HepG2 (cell line): ENCODE measurements at regions not wholly inside any gene's neighbourhood (a gene's known extent, or its start where the extent isn't known, plus 50 kb on each side); places are given as distances from the start of the nearest gene placed in this dataset.

Source experiments
- CHCHD3 ChIP-seq: sonication (generic); formaldehyde crosslinking; IDR thresholded peaks from 2 replicates; pipeline ENCODE4 v1.8.0; 2022; ENCODE audit warnings: mild to moderate bottlenecking, missing genetic modification reagents, moderate library complexity
- MEIS1 ChIP-seq: sonication (generic); formaldehyde crosslinking; IDR thresholded peaks from 2 replicates; pipeline ENCODE4 v1.9.0; 2021; ENCODE audit warnings: mild to moderate bottlenecking, missing genetic modification reagents, moderate library complexity, borderline replicate concordance
- SAP130 ChIP-seq: IDR thresholded peaks from 2 replicates; pipeline ENCODE4 v1.6.1; 2016; ENCODE audit warnings: low read depth
- ZFYVE20 ChIP-seq: sonication (generic); formaldehyde crosslinking; IDR thresholded peaks from 2 replicates; pipeline ENCODE4 v1.8.0; 2023; ENCODE audit warnings: low read depth, mild to moderate bottlenecking, moderate library complexity, missing genetic modification reagents, borderline replicate concordance
- ZNF350 ChIP-seq: sonication (generic); formaldehyde crosslinking; IDR thresholded peaks from 2 replicates; pipeline ENCODE4 v1.4.0; 2020; ENCODE audit warnings: mild to moderate bottlenecking, low read depth, missing genetic modification reagents, borderline replicate concordance
- ZNF629 ChIP-seq: sonication (generic); formaldehyde crosslinking; conservative IDR thresholded peaks from 2 replicates; pipeline ENCODE4 v1.5.0; 2020; ENCODE audit warnings: missing genetic modification reagents
- TF ChIP-seq, protein P1 (sequence below): sonication (generic); formaldehyde crosslinking; IDR thresholded peaks from 2 replicates; pipeline ENCODE4 v1.8.0; 2022; ENCODE audit warnings: missing genetic modification reagents, mild to moderate bottlenecking, inconsistent platforms, borderline replicate concordance
- TF ChIP-seq, protein P2 (sequence below): sonication (generic); formaldehyde crosslinking; IDR thresholded peaks from 2 replicates; pipeline ENCODE4 v1.4.0; 2020; ENCODE audit warnings: missing genetic modification reagents, mild to moderate bottlenecking, borderline replicate concordance
- TF ChIP-seq, protein P3 (sequence below): sonication (generic); formaldehyde crosslinking; IDR thresholded peaks from 2 replicates; pipeline ENCODE4 v1.5.1; 2020; ENCODE audit warnings: missing genetic modification reagents, mild to moderate bottlenecking, borderline replicate concordance
- TF ChIP-seq, protein P4 (sequence below), 2 experiments: IDR thresholded peaks; 2 replicates each; pipeline ENCODE4 v1.6.1; 2011 to 2012; ENCODE audit warnings: low read length in 2 of 2, borderline replicate concordance in 1 of 2, low read depth in 1 of 2, mild to moderate bottlenecking in 1 of 2, moderate library complexity in 1 of 2
- TF ChIP-seq, protein P5 (sequence below): sonication (generic); formaldehyde crosslinking; conservative IDR thresholded peaks from 2 replicates; pipeline ENCODE4 v1.4.0; 2020; ENCODE audit warnings: missing genetic modification reagents
- TF ChIP-seq, protein P6 (sequence below), 2 experiments: fragments of 450-650 bp in 1 of 2; sonication (generic) in 1 of 2; formaldehyde crosslinking; IDR thresholded peaks; 2 replicates each; pipeline versions ENCODE4 v1.5.0 to v1.8.0; 2020 to 2022; ENCODE audit warnings: mild to moderate bottlenecking in 1 of 2, missing genetic modification reagents in 1 of 2
- TF ChIP-seq, protein P7 (sequence below): sonication (generic); formaldehyde crosslinking; IDR thresholded peaks from 2 replicates; pipeline ENCODE4 v1.5.0; 2020; ENCODE audit warnings: missing genetic modification reagents, mild to moderate bottlenecking, borderline replicate concordance

DNA sequence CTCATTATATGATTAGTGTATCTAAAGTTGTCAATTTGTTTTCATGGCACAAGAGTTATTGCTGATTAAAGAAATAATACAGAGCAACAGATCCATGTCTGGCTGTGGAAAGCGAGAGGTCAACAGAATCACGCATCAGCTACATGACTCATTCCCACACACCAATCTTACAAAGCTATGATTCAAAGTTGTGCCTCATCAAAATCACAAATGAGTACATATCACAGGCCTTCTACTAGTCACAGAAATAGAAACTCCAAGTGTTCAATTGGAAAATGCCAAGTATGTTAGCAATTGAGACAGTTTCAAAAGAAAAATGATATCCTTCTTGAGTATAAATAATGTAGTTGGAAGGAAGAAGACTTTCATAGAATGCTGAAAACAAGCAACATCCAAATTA lies 57.8 kb upstream of the NKAIN2 start:
- TF ChIP-seq, protein P1, sequence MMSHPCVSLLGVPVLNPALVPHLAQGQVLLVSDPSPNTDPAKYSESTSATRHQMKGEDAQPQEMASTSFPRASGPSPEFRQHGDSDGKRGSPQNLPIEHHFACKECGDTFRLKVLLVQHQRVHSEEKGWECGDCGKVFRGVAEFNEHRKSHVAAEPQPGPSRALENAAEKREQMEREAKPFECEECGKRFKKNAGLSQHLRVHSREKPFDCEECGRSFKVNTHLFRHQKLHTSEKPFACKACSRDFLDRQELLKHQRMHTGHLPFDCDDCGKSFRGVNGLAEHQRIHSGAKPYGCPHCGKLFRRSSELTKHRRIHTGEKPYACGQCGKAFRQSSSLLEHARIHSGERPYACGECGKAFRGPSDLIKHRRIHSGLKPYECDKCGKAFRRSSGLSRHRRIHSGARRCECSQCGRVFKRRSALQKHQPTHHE, result no peak
- TF ChIP-seq, protein P2, sequence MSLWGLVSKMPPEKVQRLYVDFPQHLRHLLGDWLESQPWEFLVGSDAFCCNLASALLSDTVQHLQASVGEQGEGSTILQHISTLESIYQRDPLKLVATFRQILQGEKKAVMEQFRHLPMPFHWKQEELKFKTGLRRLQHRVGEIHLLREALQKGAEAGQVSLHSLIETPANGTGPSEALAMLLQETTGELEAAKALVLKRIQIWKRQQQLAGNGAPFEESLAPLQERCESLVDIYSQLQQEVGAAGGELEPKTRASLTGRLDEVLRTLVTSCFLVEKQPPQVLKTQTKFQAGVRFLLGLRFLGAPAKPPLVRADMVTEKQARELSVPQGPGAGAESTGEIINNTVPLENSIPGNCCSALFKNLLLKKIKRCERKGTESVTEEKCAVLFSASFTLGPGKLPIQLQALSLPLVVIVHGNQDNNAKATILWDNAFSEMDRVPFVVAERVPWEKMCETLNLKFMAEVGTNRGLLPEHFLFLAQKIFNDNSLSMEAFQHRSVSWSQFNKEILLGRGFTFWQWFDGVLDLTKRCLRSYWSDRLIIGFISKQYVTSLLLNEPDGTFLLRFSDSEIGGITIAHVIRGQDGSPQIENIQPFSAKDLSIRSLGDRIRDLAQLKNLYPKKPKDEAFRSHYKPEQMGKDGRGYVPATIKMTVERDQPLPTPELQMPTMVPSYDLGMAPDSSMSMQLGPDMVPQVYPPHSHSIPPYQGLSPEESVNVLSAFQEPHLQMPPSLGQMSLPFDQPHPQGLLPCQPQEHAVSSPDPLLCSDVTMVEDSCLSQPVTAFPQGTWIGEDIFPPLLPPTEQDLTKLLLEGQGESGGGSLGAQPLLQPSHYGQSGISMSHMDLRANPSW (CRISPR knock-in tag), result no peak
- TF ChIP-seq, protein P3, sequence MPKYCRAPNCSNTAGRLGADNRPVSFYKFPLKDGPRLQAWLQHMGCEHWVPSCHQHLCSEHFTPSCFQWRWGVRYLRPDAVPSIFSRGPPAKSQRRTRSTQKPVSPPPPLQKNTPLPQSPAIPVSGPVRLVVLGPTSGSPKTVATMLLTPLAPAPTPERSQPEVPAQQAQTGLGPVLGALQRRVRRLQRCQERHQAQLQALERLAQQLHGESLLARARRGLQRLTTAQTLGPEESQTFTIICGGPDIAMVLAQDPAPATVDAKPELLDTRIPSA (CRISPR knock-in tag), result no peak
- TF ChIP-seq ZNF350, result no peak
- no peak for TF ChIP-seq ZNF629 (CRISPR knock-in tag)
- TF ChIP-seq, protein P4, sequence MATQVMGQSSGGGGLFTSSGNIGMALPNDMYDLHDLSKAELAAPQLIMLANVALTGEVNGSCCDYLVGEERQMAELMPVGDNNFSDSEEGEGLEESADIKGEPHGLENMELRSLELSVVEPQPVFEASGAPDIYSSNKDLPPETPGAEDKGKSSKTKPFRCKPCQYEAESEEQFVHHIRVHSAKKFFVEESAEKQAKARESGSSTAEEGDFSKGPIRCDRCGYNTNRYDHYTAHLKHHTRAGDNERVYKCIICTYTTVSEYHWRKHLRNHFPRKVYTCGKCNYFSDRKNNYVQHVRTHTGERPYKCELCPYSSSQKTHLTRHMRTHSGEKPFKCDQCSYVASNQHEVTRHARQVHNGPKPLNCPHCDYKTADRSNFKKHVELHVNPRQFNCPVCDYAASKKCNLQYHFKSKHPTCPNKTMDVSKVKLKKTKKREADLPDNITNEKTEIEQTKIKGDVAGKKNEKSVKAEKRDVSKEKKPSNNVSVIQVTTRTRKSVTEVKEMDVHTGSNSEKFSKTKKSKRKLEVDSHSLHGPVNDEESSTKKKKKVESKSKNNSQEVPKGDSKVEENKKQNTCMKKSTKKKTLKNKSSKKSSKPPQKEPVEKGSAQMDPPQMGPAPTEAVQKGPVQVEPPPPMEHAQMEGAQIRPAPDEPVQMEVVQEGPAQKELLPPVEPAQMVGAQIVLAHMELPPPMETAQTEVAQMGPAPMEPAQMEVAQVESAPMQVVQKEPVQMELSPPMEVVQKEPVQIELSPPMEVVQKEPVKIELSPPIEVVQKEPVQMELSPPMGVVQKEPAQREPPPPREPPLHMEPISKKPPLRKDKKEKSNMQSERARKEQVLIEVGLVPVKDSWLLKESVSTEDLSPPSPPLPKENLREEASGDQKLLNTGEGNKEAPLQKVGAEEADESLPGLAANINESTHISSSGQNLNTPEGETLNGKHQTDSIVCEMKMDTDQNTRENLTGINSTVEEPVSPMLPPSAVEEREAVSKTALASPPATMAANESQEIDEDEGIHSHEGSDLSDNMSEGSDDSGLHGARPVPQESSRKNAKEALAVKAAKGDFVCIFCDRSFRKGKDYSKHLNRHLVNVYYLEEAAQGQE (IDR thresholded peaks at IDR 0.05; ENCODE audit: borderline replicate concordance in 1 of 2, low read depth in 1 of 2, low read length in 2 of 2), result no peak
- TF ChIP-seq, protein P5, sequence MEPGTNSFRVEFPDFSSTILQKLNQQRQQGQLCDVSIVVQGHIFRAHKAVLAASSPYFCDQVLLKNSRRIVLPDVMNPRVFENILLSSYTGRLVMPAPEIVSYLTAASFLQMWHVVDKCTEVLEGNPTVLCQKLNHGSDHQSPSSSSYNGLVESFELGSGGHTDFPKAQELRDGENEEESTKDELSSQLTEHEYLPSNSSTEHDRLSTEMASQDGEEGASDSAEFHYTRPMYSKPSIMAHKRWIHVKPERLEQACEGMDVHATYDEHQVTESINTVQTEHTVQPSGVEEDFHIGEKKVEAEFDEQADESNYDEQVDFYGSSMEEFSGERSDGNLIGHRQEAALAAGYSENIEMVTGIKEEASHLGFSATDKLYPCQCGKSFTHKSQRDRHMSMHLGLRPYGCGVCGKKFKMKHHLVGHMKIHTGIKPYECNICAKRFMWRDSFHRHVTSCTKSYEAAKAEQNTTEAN (CRISPR knock-in tag), result no peak
- TF ChIP-seq, protein P6, sequence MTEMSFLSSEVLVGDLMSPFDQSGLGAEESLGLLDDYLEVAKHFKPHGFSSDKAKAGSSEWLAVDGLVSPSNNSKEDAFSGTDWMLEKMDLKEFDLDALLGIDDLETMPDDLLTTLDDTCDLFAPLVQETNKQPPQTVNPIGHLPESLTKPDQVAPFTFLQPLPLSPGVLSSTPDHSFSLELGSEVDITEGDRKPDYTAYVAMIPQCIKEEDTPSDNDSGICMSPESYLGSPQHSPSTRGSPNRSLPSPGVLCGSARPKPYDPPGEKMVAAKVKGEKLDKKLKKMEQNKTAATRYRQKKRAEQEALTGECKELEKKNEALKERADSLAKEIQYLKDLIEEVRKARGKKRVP (CRISPR knock-in tag; IDR thresholded peaks at IDR 0.05), result no peak
- no peak for TF ChIP-seq SAP130 (CRISPR knock-in tag)
- TF ChIP-seq MEIS1 (CRISPR knock-in tag), result no peak
- TF ChIP-seq, protein P7, sequence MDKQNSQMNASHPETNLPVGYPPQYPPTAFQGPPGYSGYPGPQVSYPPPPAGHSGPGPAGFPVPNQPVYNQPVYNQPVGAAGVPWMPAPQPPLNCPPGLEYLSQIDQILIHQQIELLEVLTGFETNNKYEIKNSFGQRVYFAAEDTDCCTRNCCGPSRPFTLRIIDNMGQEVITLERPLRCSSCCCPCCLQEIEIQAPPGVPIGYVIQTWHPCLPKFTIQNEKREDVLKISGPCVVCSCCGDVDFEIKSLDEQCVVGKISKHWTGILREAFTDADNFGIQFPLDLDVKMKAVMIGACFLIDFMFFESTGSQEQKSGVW (CRISPR knock-in tag), result no peak
- TF ChIP-seq CHCHD3, result no peak
- no peak for TF ChIP-seq ZFYVE20 (CRISPR knock-in tag)
